Ishikawa (cell line): ENCODE measurements at regions not wholly inside any gene's neighbourhood (a gene's known extent, or its start where the extent isn't known, plus 50 kb on each side); places are given as distances from the start of the nearest gene placed in this dataset.

Experiments
- CEBPB ChIP-seq: IDR thresholded peaks from 2 replicates; pipeline ENCODE4 v1.6.1; 2012
- CREB1 ChIP-seq: IDR thresholded peaks from 2 replicates; pipeline ENCODE4 v1.6.1; 2012; ENCODE audit warnings: low read depth
- EGR1 ChIP-seq: IDR thresholded peaks from 2 replicates; pipeline ENCODE4 v1.6.1; 2012
- EP300 ChIP-seq: IDR thresholded peaks from 2 replicates; pipeline ENCODE4 v1.6.1; 2012; ENCODE audit warnings: borderline replicate concordance
- FOXM1 ChIP-seq: IDR thresholded peaks from 2 replicates; pipeline ENCODE4 v1.6.1; 2012; ENCODE audit warnings: low read depth, borderline replicate concordance
- MAX ChIP-seq: IDR thresholded peaks from 2 replicates; pipeline ENCODE4 v1.6.1; 2012
- NFIC ChIP-seq: IDR thresholded peaks from 2 replicates; pipeline ENCODE4 v1.6.1; 2012
- RAD21 ChIP-seq: IDR thresholded peaks from 2 replicates; pipeline ENCODE4 v1.6.1; 2012; ENCODE audit warnings: low read depth
- TAF1 ChIP-seq: IDR thresholded peaks from 2 replicates; pipeline ENCODE4 v1.6.1; 2012; ENCODE audit warnings: low read depth, mild to moderate bottlenecking
- TCF12 ChIP-seq: IDR thresholded peaks from 2 replicates; pipeline ENCODE4 v1.6.1; 2012; ENCODE audit warnings: low read depth
- TEAD4 ChIP-seq: IDR thresholded peaks from 2 replicates; pipeline ENCODE4 v1.6.1; 2012
- YY1 ChIP-seq: IDR thresholded peaks from 2 replicates; pipeline ENCODE4 v1.6.1; 2012; ENCODE audit warnings: low read depth
- ZBTB7A ChIP-seq: IDR thresholded peaks from 2 replicates; pipeline ENCODE4 v1.6.1; 2012; ENCODE audit warnings: low read depth
- TF ChIP-seq, protein P1 (sequence below): IDR thresholded peaks from 2 replicates; pipeline ENCODE4 v1.6.1; 2012; ENCODE audit warnings: low read depth, mild to moderate bottlenecking
- TF ChIP-seq, protein P2 (sequence below): IDR thresholded peaks from 2 replicates; pipeline ENCODE4 v1.6.1; 2012

DNA sequence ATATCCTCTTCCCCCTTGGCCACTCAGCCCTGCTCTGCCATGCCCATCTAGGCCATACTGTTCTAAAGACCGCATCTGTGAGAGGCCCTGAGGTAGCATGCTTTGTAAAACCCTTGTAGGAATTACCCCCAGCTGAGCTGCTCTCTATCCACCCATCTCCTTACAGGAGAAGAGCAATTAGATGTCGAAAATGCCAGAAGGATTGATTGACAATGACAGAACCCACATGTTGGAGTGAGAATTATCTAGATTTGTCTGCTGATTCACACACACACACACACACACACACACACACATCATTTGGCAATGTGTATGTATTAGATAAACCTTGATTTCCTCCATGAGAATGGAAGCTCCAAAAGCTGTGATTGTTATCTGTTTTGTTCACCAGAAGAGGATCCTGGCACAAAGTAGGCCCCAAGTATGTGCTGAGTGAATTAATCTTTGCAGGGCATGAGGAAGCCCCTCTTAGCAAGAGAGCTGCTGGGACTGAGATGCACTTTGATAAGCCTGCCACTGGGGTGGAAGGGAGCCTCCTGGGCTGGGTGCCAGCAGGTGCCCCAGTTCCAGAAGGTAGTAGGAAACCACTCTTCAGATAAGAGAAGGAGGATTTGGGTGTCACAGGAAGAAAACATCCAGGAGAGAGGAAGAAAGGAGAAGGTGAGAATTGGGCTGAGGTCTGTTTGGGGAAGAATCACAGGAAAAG, 187.5 kb upstream of the ADO start:
- TF ChIP-seq TAF1 (no peak), EP300 (no peak), EGR1 (no peak), YY1 (no peak), NFIC (no peak), FOXM1 (no peak), RAD21 (no peak), MAX (no peak), CREB1 (no peak), TCF12 (no peak), CEBPB (no peak), ZBTB7A (no peak)
- TF ChIP-seq, protein P1, sequence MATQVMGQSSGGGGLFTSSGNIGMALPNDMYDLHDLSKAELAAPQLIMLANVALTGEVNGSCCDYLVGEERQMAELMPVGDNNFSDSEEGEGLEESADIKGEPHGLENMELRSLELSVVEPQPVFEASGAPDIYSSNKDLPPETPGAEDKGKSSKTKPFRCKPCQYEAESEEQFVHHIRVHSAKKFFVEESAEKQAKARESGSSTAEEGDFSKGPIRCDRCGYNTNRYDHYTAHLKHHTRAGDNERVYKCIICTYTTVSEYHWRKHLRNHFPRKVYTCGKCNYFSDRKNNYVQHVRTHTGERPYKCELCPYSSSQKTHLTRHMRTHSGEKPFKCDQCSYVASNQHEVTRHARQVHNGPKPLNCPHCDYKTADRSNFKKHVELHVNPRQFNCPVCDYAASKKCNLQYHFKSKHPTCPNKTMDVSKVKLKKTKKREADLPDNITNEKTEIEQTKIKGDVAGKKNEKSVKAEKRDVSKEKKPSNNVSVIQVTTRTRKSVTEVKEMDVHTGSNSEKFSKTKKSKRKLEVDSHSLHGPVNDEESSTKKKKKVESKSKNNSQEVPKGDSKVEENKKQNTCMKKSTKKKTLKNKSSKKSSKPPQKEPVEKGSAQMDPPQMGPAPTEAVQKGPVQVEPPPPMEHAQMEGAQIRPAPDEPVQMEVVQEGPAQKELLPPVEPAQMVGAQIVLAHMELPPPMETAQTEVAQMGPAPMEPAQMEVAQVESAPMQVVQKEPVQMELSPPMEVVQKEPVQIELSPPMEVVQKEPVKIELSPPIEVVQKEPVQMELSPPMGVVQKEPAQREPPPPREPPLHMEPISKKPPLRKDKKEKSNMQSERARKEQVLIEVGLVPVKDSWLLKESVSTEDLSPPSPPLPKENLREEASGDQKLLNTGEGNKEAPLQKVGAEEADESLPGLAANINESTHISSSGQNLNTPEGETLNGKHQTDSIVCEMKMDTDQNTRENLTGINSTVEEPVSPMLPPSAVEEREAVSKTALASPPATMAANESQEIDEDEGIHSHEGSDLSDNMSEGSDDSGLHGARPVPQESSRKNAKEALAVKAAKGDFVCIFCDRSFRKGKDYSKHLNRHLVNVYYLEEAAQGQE, result no peak
- TF ChIP-seq, protein P2, sequence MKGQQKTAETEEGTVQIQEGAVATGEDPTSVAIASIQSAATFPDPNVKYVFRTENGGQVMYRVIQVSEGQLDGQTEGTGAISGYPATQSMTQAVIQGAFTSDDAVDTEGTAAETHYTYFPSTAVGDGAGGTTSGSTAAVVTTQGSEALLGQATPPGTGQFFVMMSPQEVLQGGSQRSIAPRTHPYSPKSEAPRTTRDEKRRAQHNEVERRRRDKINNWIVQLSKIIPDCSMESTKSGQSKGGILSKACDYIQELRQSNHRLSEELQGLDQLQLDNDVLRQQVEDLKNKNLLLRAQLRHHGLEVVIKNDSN, result no peak

- TF ChIP-seq TEAD4 (no peak), CREB1 (no peak), RAD21 (no peak), YY1 (no peak), TAF1 (no peak), CEBPB (no peak), MAX (no peak), ZBTB7A (no peak), NFIC (no peak), FOXM1 (no peak), EGR1 (no peak), TCF12 (no peak), EP300 (no peak)
- TF ChIP-seq, protein P2, result no peak
- TF ChIP-seq, protein P1, result no peak
Observed at GRCh38 chr10:62617652-62618051, 186.9 kb upstream of the ADO start.

GRCh38 chr10:62618054-62618453, 186.5 kb upstream of the ADO start:
- TF ChIP-seq RAD21, result no peak

- TF ChIP-seq NFIC (no peak), TEAD4 (no peak), EGR1 (no peak), MAX (no peak), ZBTB7A (no peak)
Observed at GRCh38 chr10:62618576-62619412, 185.7 kb upstream of the ADO start.

DNA sequence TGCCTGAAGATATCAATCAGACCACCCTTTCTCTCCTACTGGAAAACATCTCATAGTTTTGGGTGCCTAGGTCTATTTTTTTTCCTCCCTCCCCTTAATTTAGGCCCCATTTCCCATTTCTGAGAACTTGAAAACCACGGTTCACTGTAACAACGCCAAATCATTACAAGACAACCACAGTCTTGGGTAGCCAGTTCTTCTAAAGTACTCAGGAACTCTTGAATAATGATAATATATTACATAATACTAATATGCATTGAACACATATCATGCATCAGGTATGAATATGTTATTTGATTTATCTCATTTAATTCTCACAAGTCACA, 185.1 kb upstream of the ADO start:
- TF ChIP-seq MAX (no peak), TAF1 (no peak), TEAD4 (no peak), EGR1 (no peak), CEBPB (no peak), CREB1 (no peak)
- TF ChIP-seq, protein P1, result no peak
